ENCODE measurements at regions not wholly inside any gene's neighbourhood (a gene's known extent, or its start where the extent isn't known, plus 50 kb on each side); places are given as distances from the start of the nearest gene placed in this dataset.

GRCh38 chr1:72357411-72357810, 75.1 kb upstream of the NEGR1 start:
- Histone ChIP-seq H3F3A (ENCODE audit: insufficient read depth, low read length, poor library complexity, severe bottlenecking) (no peaks in the 10 kb centered on the region), H3K4me3 (ENCODE audit: low read length) (no peak overlapping the region), H3K27me3 (ENCODE audit: insufficient read depth, low read depth, low read length) (no peaks in the 10 kb centered on the region), H3K9me2 (ENCODE audit: insufficient read depth, low read length) (no peaks in the 10 kb centered on the region), H3K36me3 (ENCODE audit: insufficient read depth, low read length) (no peaks in the 10 kb centered on the region), H3K79me2 (replicated peaks; ENCODE audit: insufficient read depth, low read length) (no peaks in the 10 kb centered on the region), H3K9me3 (ENCODE audit: low read length) (no peaks in the 10 kb centered on the region), H2AFZ (ENCODE audit: low read depth, low read length) (no peak overlapping the region), H3K9ac (ENCODE audit: low read length) (no peak overlapping the region), H3K4me2 (ENCODE audit: low read length) (no peak overlapping the region), H4K20me1 (ENCODE audit: insufficient read depth) (no peaks in the 10 kb centered on the region), H3K27ac (ENCODE audit: low read length) (no peak overlapping the region)
- TF ChIP-seq TAF1 (IDR thresholded peaks at IDR 0.05; ENCODE audit: low read depth) (no peak), POLR2AphosphoS5 (IDR thresholded peaks at IDR 0.05) (no peak), RAD21 (conservative IDR thresholded peaks at IDR 0.05) (no peak)
- TF ChIP-seq, protein P1, sequence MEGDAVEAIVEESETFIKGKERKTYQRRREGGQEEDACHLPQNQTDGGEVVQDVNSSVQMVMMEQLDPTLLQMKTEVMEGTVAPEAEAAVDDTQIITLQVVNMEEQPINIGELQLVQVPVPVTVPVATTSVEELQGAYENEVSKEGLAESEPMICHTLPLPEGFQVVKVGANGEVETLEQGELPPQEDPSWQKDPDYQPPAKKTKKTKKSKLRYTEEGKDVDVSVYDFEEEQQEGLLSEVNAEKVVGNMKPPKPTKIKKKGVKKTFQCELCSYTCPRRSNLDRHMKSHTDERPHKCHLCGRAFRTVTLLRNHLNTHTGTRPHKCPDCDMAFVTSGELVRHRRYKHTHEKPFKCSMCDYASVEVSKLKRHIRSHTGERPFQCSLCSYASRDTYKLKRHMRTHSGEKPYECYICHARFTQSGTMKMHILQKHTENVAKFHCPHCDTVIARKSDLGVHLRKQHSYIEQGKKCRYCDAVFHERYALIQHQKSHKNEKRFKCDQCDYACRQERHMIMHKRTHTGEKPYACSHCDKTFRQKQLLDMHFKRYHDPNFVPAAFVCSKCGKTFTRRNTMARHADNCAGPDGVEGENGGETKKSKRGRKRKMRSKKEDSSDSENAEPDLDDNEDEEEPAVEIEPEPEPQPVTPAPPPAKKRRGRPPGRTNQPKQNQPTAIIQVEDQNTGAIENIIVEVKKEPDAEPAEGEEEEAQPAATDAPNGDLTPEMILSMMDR (IDR thresholded peaks at IDR 0.05; ENCODE audit: poor library complexity, severe bottlenecking), result no peak

DNA sequence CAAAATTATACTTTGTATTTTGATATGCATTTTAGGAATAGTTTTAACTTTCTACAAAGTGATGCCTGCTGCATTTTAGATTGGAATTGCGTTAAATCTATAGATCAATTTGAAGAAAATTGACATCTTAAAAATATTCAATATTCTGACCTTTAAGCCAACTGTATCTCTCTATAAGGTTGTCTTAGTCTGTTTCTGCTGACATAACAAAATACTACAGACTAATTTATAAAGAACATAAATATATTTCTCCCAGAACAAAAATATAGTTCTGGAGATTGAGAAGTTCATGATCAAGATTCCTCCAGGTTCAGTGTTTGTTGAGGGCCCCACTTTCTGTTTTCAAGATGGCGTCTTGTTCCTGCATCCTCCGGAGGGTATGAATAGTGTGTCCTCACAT, 73.6 kb upstream of the NEGR1 start:
- H3K27me3 ChIP-seq (ENCODE audit: insufficient read depth, low read depth, low read length), result no peaks in the 10 kb centered on the region
- no peaks in the 10 kb centered on the region for H4K20me1 ChIP-seq (ENCODE audit: insufficient read depth)
- no peak overlapping the region for H3K4me3 ChIP-seq (ENCODE audit: low read length)
- no peak for TF ChIP-seq EZH2 (IDR thresholded peaks at IDR 0.05; ENCODE audit: borderline replicate concordance, insufficient read depth, low read length, poor library complexity, severe bottlenecking)
- TF ChIP-seq RAD21 (conservative IDR thresholded peaks at IDR 0.05), result no peak
- TF ChIP-seq, protein P1 (IDR thresholded peaks at IDR 0.05; ENCODE audit: poor library complexity, severe bottlenecking), result no peak
- TF ChIP-seq SMC3 (conservative IDR thresholded peaks at IDR 0.05; ENCODE audit: poor library complexity), result no peak
- no peak for TF ChIP-seq EP300 (conservative IDR thresholded peaks at IDR 0.05; ENCODE audit: poor library complexity, severe bottlenecking)
- no peak for TF ChIP-seq TAF1 (IDR thresholded peaks at IDR 0.05; ENCODE audit: low read depth)
- TF ChIP-seq MXI1 (conservative IDR thresholded peaks at IDR 0.05; ENCODE audit: poor library complexity, severe bottlenecking), result no peak
- TF ChIP-seq POLR2AphosphoS5 (IDR thresholded peaks at IDR 0.05), result no peak
- TF ChIP-seq, protein P2, sequence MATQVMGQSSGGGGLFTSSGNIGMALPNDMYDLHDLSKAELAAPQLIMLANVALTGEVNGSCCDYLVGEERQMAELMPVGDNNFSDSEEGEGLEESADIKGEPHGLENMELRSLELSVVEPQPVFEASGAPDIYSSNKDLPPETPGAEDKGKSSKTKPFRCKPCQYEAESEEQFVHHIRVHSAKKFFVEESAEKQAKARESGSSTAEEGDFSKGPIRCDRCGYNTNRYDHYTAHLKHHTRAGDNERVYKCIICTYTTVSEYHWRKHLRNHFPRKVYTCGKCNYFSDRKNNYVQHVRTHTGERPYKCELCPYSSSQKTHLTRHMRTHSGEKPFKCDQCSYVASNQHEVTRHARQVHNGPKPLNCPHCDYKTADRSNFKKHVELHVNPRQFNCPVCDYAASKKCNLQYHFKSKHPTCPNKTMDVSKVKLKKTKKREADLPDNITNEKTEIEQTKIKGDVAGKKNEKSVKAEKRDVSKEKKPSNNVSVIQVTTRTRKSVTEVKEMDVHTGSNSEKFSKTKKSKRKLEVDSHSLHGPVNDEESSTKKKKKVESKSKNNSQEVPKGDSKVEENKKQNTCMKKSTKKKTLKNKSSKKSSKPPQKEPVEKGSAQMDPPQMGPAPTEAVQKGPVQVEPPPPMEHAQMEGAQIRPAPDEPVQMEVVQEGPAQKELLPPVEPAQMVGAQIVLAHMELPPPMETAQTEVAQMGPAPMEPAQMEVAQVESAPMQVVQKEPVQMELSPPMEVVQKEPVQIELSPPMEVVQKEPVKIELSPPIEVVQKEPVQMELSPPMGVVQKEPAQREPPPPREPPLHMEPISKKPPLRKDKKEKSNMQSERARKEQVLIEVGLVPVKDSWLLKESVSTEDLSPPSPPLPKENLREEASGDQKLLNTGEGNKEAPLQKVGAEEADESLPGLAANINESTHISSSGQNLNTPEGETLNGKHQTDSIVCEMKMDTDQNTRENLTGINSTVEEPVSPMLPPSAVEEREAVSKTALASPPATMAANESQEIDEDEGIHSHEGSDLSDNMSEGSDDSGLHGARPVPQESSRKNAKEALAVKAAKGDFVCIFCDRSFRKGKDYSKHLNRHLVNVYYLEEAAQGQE (IDR thresholded peaks at IDR 0.05; ENCODE audit: borderline replicate concordance), result no peak
- H3K9me2 ChIP-seq (ENCODE audit: insufficient read depth, low read length), result no peaks in the 10 kb centered on the region
- H3K36me3 ChIP-seq (ENCODE audit: insufficient read depth, low read length), result no peaks in the 10 kb centered on the region
- no peaks in the 10 kb centered on the region for H3F3A ChIP-seq (ENCODE audit: insufficient read depth, low read length, poor library complexity, severe bottlenecking)
- no peaks in the 10 kb centered on the region for H3K79me2 ChIP-seq (replicated peaks; ENCODE audit: insufficient read depth, low read length)
- H3K27ac ChIP-seq (ENCODE audit: low read length), result no peak overlapping the region
- no peak overlapping the region for H3K9ac ChIP-seq (ENCODE audit: low read length)
- no peak overlapping the region for H3K4me2 ChIP-seq (ENCODE audit: low read length)
- H2AFZ ChIP-seq (ENCODE audit: low read depth, low read length), result no peak overlapping the region
- no peaks in the 10 kb centered on the region for H3K9me3 ChIP-seq (ENCODE audit: low read length)
